ENCODE measurements at regions not wholly inside any gene's neighbourhood (a gene's known extent, or its start where the extent isn't known, plus 50 kb on each side); places are given as distances from the start of the nearest gene placed in this dataset.

GRCh38 chr4:177696438-177696966, 254.3 kb upstream of the AGA start:
- ATAC-seq (ENCODE audit: low read depth) = no peak
- no peak overlapping the region for H2BK5ac ChIP-seq (ENCODE audit: low read depth, low read length, poor library complexity, severe bottlenecking)
- no TSS peak for BruUV-seq (replicated peaks)
- H2BK15ac ChIP-seq (ENCODE audit: low read depth, low read length) = no peak overlapping the region
- no peak overlapping the region for H2BK120ac ChIP-seq (ENCODE audit: low read depth, low read length)
- in situ Hi-C loops (cut with MboI; ENCODE audit: low sequenced_read_pairs) (no loop called here), dilution Hi-C loops (cut with HindIII; ENCODE audit: low sequenced_read_pairs, unreplicated experiment) (no loop called here), intact Hi-C loops (cut with micrococcal nuclease) (no loop called here)
- H3K4ac ChIP-seq (ENCODE audit: low read depth, low read length) = no peak overlapping the region
- H3K27me3 ChIP-seq (ENCODE audit: control insufficient read depth, insufficient read depth, low read length) = no peaks in the 10 kb centered on the region
- no peak overlapping the region for H4K8ac ChIP-seq (ENCODE audit: low read depth in 2 of 2, low read length in 2 of 2)
- H3K9me3 ChIP-seq (ENCODE audit: control insufficient read depth, insufficient read depth, low read length) = no peaks in the 10 kb centered on the region
- no peak overlapping the region for H3K56ac ChIP-seq (ENCODE audit: extremely low read depth, insufficient read depth, low read length)
- ChIA-PET CTCF (no interaction called here), POLR2A (ENCODE audit: unreplicated experiment) (no interaction called here)
- H3K36me3 ChIP-seq (ENCODE audit: control insufficient read depth, insufficient read depth, low read length) = no peaks in the 10 kb centered on the region
- no peak for TF ChIP-seq MAFK (IDR thresholded peaks at IDR 0.05; ENCODE audit: low read depth, low read length)
- no peak for TF ChIP-seq CTCF (conservative IDR thresholded peaks at IDR 0.05; ENCODE audit: low read depth, low read length)
- TF ChIP-seq RCOR1 (IDR thresholded peaks at IDR 0.05; ENCODE audit: insufficient replicate concordance, low read length) = no peak
- no peak for TF ChIP-seq NFE2L2 (IDR thresholded peaks at IDR 0.05; ENCODE audit: low read depth, low read length)
- no peak for TF ChIP-seq POLR2A (IDR thresholded peaks at IDR 0.05; ENCODE audit: low read depth, low read length)
- no peak for TF ChIP-seq MXI1 (IDR thresholded peaks at IDR 0.05; ENCODE audit: borderline replicate concordance, low read depth, low read length)
- no peak for TF ChIP-seq SMC3 (IDR thresholded peaks at IDR 0.05; ENCODE audit: low read depth, low read length)
- no peak for TF ChIP-seq CEBPB (IDR thresholded peaks at IDR 0.05; ENCODE audit: low read depth, low read length)
- TF ChIP-seq BHLHE40 (IDR thresholded peaks at IDR 0.05; ENCODE audit: low read depth, low read length) = no peak
- no peak for TF ChIP-seq ELK1 (IDR thresholded peaks at IDR 0.05; ENCODE audit: borderline replicate concordance, low read depth, low read length)
- no peak for TF ChIP-seq RAD21 (IDR thresholded peaks at IDR 0.05; ENCODE audit: low read length)
- TF ChIP-seq FOS (IDR thresholded peaks at IDR 0.05; ENCODE audit: low read depth, low read length) = no peak
- TF ChIP-seq USF2 (IDR thresholded peaks at IDR 0.05; ENCODE audit: low read depth, low read length) = no peak
- no peak for TF ChIP-seq MAZ (IDR thresholded peaks at IDR 0.05; ENCODE audit: borderline replicate concordance, low read depth, low read length)
- TF ChIP-seq RFX5 (IDR thresholded peaks at IDR 0.05; ENCODE audit: low read depth, low read length) = no peak
- TF ChIP-seq CHD1 (IDR thresholded peaks at IDR 0.05; ENCODE audit: low read depth, low read length) = no peak
- H3K9ac ChIP-seq (ENCODE audit: low read depth, low read length) = no peak overlapping the region
- H3K4me1 ChIP-seq (ENCODE audit: control insufficient read depth, insufficient read depth, low read length) = no peaks in the 10 kb centered on the region
- no peak overlapping the region for H3K27ac ChIP-seq (ENCODE audit: insufficient read depth, low read length)
- H3K18ac ChIP-seq (ENCODE audit: low read depth, low read length) = no peak overlapping the region
- H3K79me1 ChIP-seq (ENCODE audit: low read depth in 1 of 2, low read length in 2 of 2) = no peaks in the 10 kb centered on the region
- H2AFZ ChIP-seq (replicated peaks; ENCODE audit: low read length, poor library complexity) = peak overlapping the region; percentile 66
- no peaks in the 10 kb centered on the region for H3K9me1 ChIP-seq (ENCODE audit: insufficient read depth, low read length)
- no peak overlapping the region for H2AK9ac ChIP-seq (replicated peaks; ENCODE audit: low read depth, low read length, poor library complexity)
- H4K20me1 ChIP-seq (ENCODE audit: insufficient read depth, low read length) = no peaks in the 10 kb centered on the region
- no peak overlapping the region for H3K4me3 ChIP-seq (ENCODE audit: insufficient read depth, low read depth, low read length)
- peak; percentile 3 for DNase-seq
- no peak overlapping the region for H2BK20ac ChIP-seq (ENCODE audit: low read depth, low read length)
- 83% methylated on average over 3 of the region's 8 CpGs; no CpG with 5 or more reads in 1 of the 2 experiments for WGBS, 2 experiments (ENCODE audit: extremely low coverage in 2 of 2, insufficient read length in 1 of 2)
- H4K91ac ChIP-seq (ENCODE audit: insufficient read depth, low read depth, low read length) = no peak overlapping the region
- no peak overlapping the region for H4K5ac ChIP-seq (ENCODE audit: low read depth, low read length)
- H3K14ac ChIP-seq (replicated peaks; ENCODE audit: low read depth, low read length) = no peak overlapping the region
- H2AK5ac ChIP-seq (ENCODE audit: low read depth, low read length) = no peak overlapping the region
- no peak overlapping the region for H3K4me2 ChIP-seq (ENCODE audit: low read depth, low read length)
- no peak overlapping the region for H3K23ac ChIP-seq (ENCODE audit: low read depth, low read length)

All from IMR-90 (cell line).